ENCODE measurements at regions not wholly inside any gene's neighbourhood (a gene's known extent, or its start where the extent isn't known, plus 50 kb on each side); places are given as distances from the start of the nearest gene placed in this dataset.

DNA sequence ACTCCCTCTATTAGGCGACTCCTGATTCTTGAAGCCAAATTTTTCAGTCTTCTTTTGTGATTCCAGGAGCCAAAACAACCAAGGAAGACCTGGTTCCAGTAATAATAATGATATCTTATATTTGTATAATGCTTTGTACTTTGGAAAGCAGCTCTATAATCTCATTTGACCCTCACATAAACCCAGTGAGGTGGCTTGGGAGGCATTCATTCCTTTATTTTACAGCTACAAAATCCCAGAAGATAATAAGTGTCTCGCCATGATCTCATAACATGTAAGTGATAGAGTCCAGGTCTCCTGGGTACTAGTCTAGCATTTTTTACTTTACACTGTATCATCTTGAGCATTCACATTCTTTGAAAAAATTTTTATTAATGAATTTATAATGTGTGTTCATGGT, 143.1 kb downstream of the ACTBL2 start:
- Histone ChIP-seq H3K27ac (no peak overlapping the region), H3K27me3 (no peaks in the 10 kb centered on the region), H3K4me1 (peaks cover 0 to 4% of the 10 kb centered on the region in 2 donors), H3K4me3 (replicated peaks in 1 of 3) (no peak overlapping the region), H3K36me3 (no peaks in the 10 kb centered on the region), H3K9me3 (no peaks in the 10 kb centered on the region)
- intact Hi-C loops (cut with DNase I), result no loop called here
- WGBS, 2 donors, result 93 to 97% methylated on average over 2 of the region's 2 CpGs
- DNase-seq, result no peak
- TF ChIP-seq POLR2A (IDR thresholded peaks at IDR 0.05), result no peak
- TF ChIP-seq, protein P1, sequence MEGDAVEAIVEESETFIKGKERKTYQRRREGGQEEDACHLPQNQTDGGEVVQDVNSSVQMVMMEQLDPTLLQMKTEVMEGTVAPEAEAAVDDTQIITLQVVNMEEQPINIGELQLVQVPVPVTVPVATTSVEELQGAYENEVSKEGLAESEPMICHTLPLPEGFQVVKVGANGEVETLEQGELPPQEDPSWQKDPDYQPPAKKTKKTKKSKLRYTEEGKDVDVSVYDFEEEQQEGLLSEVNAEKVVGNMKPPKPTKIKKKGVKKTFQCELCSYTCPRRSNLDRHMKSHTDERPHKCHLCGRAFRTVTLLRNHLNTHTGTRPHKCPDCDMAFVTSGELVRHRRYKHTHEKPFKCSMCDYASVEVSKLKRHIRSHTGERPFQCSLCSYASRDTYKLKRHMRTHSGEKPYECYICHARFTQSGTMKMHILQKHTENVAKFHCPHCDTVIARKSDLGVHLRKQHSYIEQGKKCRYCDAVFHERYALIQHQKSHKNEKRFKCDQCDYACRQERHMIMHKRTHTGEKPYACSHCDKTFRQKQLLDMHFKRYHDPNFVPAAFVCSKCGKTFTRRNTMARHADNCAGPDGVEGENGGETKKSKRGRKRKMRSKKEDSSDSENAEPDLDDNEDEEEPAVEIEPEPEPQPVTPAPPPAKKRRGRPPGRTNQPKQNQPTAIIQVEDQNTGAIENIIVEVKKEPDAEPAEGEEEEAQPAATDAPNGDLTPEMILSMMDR (IDR thresholded peaks at IDR 0.05), result no peak

DNA sequence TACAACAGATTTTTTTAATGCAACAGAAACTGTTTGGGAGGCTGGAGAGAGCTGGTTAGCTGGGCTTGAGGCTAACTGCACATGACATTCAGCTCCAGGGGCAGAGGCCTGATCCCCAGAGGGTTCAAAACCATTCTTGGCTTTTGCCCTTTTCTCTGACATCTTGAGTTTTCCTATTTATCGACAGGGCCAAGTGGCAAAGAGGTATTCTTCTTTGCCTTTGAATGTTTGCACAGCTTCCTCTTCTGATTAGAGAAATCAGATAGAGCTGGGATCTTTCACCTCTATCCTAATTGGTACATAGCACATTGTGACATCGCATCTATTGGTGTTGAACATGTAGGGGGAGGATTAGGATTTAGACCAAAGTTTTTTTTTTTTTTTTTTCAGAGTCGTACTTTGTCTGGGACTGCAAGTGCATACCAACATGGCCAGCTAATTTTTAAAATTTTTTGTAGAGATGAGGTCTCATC, 143.7 kb downstream of the ACTBL2 start:
- no peak for DNase-seq
- H3K27me3 ChIP-seq, result no peaks in the 10 kb centered on the region
- no peak overlapping the region for H3K27ac ChIP-seq
- H3K4me3 ChIP-seq (replicated peaks in 1 of 3), result no peak overlapping the region
- peaks cover 0 to 4% of the 10 kb centered on the region in 2 donors for H3K4me1 ChIP-seq
- no peak for TF ChIP-seq POLR2A (IDR thresholded peaks at IDR 0.05)
- TF ChIP-seq, protein P1 (IDR thresholded peaks at IDR 0.05), result no peak
- no peaks in the 10 kb centered on the region for H3K36me3 ChIP-seq
- 43 to 59% methylated on average over 3 of the region's 3 CpGs for WGBS, 2 donors
- H3K9me3 ChIP-seq, result no peaks in the 10 kb centered on the region
- intact Hi-C loops (cut with DNase I), result no loop called here

DNA sequence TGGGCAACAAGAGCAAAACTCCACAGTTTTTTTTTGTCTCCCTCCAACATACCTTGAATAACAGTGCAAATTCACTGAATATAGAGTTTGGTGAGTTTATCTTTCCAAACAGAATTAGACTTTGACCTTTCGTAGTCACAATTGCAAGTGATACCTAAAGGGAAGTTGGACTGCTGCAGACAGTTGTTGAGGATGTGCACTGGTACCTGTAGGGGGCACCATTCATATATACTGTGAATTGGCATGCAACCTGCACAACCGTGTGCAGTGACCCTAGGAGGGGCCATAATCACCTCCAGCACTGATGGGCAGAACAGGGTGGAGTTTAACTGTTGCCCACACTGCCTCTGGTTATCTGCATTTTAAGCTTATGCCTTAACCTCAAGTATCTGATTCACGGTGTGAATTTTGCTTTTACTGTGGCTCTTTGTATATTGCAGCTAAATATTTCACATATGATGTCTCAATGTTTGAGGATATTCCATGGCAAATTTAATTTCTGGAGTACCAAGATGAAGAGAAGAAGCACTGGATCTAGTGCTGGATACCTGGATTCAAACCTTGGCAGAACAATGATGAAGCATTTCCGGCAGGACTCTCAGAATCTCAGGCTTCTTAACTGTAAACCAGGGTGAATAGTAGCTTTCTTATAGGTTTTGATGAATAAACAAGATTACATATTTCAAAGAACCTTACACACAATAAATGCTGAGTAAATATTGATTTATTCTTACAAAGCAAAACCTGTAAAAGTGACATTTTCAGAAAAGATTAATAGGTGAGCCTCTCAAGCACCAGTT, 144.3 kb downstream of the ACTBL2 start:
- Histone ChIP-seq H3K4me1 (peaks cover 0 to 4% of the 10 kb centered on the region in 2 donors), H3K27me3 (no peaks in the 10 kb centered on the region), H3K4me3 (replicated peaks in 1 of 3) (no peak overlapping the region), H3K36me3 (no peaks in the 10 kb centered on the region), H3K9me3 (no peaks in the 10 kb centered on the region), H3K27ac (no peak overlapping the region)
- 76 to 78% methylated on average over 4 of the region's 4 CpGs for WGBS, 2 donors
- no peak for DNase-seq
- TF ChIP-seq, protein P1 (IDR thresholded peaks at IDR 0.05), result peak in 3 of 6 experiments; percentile 15 to 24 (median 16)
- no peak for TF ChIP-seq POLR2A (IDR thresholded peaks at IDR 0.05)
- intact Hi-C loops (cut with DNase I), result no loop called here

DNA sequence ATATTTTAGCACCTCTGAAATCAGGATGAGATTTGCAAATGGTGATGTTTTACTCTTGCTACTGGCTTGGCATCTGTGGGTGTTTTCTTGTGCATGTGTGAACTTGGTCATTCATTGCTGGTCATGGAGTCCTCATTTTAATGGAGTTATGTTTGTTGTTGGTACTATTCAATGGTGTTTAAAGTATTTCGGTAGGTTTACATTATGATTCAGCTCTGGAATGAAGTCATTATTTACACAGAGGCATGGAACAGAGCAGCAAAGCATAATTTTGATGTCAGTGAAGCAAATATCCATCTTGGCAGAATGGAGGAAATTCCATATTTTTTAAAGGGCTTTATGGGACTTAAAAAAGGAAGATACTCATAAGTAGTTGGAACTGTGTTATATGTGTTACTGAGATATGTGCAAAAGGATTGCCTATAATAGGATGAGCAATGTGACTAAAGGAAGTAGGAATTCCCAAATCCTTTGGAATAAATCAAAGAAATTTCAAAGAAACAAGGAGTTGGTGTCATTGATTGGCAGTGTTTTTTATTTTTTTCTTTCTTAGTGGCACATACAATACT, 147.4 kb downstream of the ACTBL2 start:
- Histone ChIP-seq H3K4me1 (no peaks in the 10 kb centered on the region), H3K27ac (no peak overlapping the region), H3K27me3 (no peaks in the 10 kb centered on the region), H3K4me3 (replicated peaks in 1 of 3) (no peak overlapping the region), H3K9me3 (no peaks in the 10 kb centered on the region), H3K36me3 (no peaks in the 10 kb centered on the region)
- 85 to 90% methylated on average over 1 of the region's 1 CpG for WGBS, 2 donors
- TF ChIP-seq, protein P1 (IDR thresholded peaks at IDR 0.05), result no peak
- TF ChIP-seq POLR2A (IDR thresholded peaks at IDR 0.05), result no peak
- intact Hi-C loops (cut with DNase I), result no loop called here
- no peak for DNase-seq

DNA sequence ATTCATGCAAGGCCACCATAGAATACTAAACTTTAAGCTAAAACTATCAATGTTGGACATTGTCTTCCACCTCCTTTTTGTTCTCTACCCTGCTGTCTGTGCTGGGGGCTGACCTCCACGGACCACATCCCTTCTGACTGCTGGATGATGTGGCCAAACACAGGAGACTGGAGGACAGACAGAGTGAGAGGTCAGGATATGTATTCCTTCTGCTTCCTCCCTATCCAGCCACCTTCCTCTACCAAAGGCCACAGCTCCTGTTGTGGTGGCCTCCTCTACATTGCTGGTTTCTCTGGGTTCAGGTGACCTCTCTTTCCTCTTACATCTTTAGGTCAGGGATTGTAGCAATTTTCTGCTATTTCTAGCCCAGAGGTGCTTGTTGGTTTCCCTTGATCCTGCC, 148.1 kb downstream of the ACTBL2 start:
- no peaks in the 10 kb centered on the region for H3K4me1 ChIP-seq
- no peaks in the 10 kb centered on the region for H3K36me3 ChIP-seq
- intact Hi-C loops (cut with DNase I), result no loop called here
- no peaks in the 10 kb centered on the region for H3K9me3 ChIP-seq
- TF ChIP-seq, protein P1 (IDR thresholded peaks at IDR 0.05), result no peak
- TF ChIP-seq POLR2A (IDR thresholded peaks at IDR 0.05), result no peak
- 83 to 88% methylated on average over 1 of the region's 1 CpG for WGBS, 2 donors
- no peak overlapping the region for H3K4me3 ChIP-seq (replicated peaks in 1 of 3)
- no peaks in the 10 kb centered on the region for H3K27me3 ChIP-seq
- DNase-seq, result no peak
- H3K27ac ChIP-seq, result no peak overlapping the region
